HG02938 (cell line): ENCODE measurements at regions not wholly inside any gene's neighbourhood (a gene's known extent, or its start where the extent isn't known, plus 50 kb on each side); places are given as distances from the start of the nearest gene placed in this dataset.
"Not testable (repeated sequence)": the region's sequence is repeated elsewhere in the genome, so short reads cannot be mapped to it uniquely, and the experiment has no call there.

Experiments used
- ATAC-seq: cut with Tn5 transposase; IDR thresholded peaks from one replicate; pipeline ENCODE4 v1.9.1; 2021; ENCODE audit warnings: mild to moderate bottlenecking, moderate library complexity; ENCODE audit not compliant: unreplicated experiment

GRCh38 chr9:29432191-29432590 is 1858.9 kb upstream of the C9orf72 start:
- no peak for ATAC-seq

GRCh38 chr9:29432656-29433055 is 1859.4 kb upstream of the C9orf72 start:
- ATAC-seq, result not testable (repeated sequence)

- ATAC-seq, result no peak
These were observed 1862.1 kb upstream of the C9orf72 start for GRCh38 chr9:29435368-29435767.

- no peak for ATAC-seq
These were observed 1864.2 kb upstream of the C9orf72 start for GRCh38 chr9:29437526-29437925.

GRCh38 chr9:29439961-29440360 is 1866.7 kb upstream of the C9orf72 start:
- no peak for ATAC-seq

- ATAC-seq, result no peak
These were observed 1867.2 kb upstream of the C9orf72 start for GRCh38 chr9:29440449-29440848.

GRCh38 chr9:29445751-29446150 is 1872.5 kb upstream of the C9orf72 start:
- ATAC-seq, result no peak

GRCh38 chr9:29449306-29449705 is 1876.0 kb upstream of the C9orf72 start:
- no peak for ATAC-seq

- ATAC-seq, result not testable (repeated sequence)
These were observed 1877.1 kb upstream of the C9orf72 start for GRCh38 chr9:29450343-29450875.

- no peak for ATAC-seq
These were observed 1883.7 kb upstream of the C9orf72 start for GRCh38 chr9:29456940-29457339.

GRCh38 chr9:29475471-29475870 is 1902.2 kb upstream of the C9orf72 start:
- no peak for ATAC-seq

- no peak for ATAC-seq
These were observed 1938.4 kb upstream of the C9orf72 start for GRCh38 chr9:29511680-29512079.

- ATAC-seq, result no peak
These were observed 1941.1 kb upstream of the C9orf72 start for GRCh38 chr9:29514336-29514735.

- no peak for ATAC-seq
These were observed 1941.6 kb upstream of the C9orf72 start for GRCh38 chr9:29514862-29515261.

GRCh38 chr9:29548436-29548835 is 1975.2 kb upstream of the C9orf72 start:
- no peak for ATAC-seq

- no peak for ATAC-seq
These were observed 1982.2 kb upstream of the C9orf72 start for GRCh38 chr9:29555502-29555901.

GRCh38 chr9:29556317-29556716 is 1983.0 kb upstream of the C9orf72 start:
- no peak for ATAC-seq

GRCh38 chr9:29556746-29557145 is 1983.5 kb upstream of the C9orf72 start:
- no peak for ATAC-seq

- no peak for ATAC-seq
These were observed 1991.3 kb upstream of the C9orf72 start for GRCh38 chr9:29564564-29564963.

GRCh38 chr9:29575219-29575618 is 2001.9 kb upstream of the C9orf72 start:
- ATAC-seq, result no peak

GRCh38 chr9:29588361-29588760 is 2015.1 kb upstream of the C9orf72 start:
- ATAC-seq, result no peak

- ATAC-seq, result no peak
These were observed 2036.0 kb upstream of the C9orf72 start for GRCh38 chr9:29609282-29609681.

GRCh38 chr9:29613773-29614172 is 2040.5 kb upstream of the C9orf72 start:
- ATAC-seq, result no peak
